Activated naive CD4-positive, alpha-beta T cell treated with anti-CD3 and anti-CD28 coated beads, Interleukin-2, amount 50 U/mL, for 24 hours (primary cell): ENCODE measurements at regions not wholly inside any gene's neighbourhood (a gene's known extent, or its start where the extent isn't known, plus 50 kb on each side); places are given as distances from the start of the nearest gene placed in this dataset.
"Not testable (repeated sequence)": the region's sequence is repeated elsewhere in the genome, so short reads cannot be mapped to it uniquely, and the experiment has no call there.

Experiments
- H3K27ac Mint-ChIP-seq: one replicate; pipeline ENCODE4 v1.8.0; 2021; ENCODE audit warnings: mild to moderate bottlenecking, mixed read lengths
- H3K27me3 Mint-ChIP-seq: one replicate; pipeline ENCODE4 v1.8.0; 2021; ENCODE audit warnings: mixed read lengths
- H3K36me3 Mint-ChIP-seq: one replicate; pipeline ENCODE4 v1.8.0; 2021; ENCODE audit warnings: mixed read lengths
- H3K4me1 Mint-ChIP-seq: one replicate; pipeline ENCODE4 v1.8.0; 2021; ENCODE audit warnings: mixed read lengths
- H3K4me3 Mint-ChIP-seq: one replicate; pipeline ENCODE4 v1.8.0; 2021; ENCODE audit warnings: mild to moderate bottlenecking, mixed read lengths
- H3K9me3 Mint-ChIP-seq: one replicate; pipeline ENCODE4 v1.8.0; 2021; ENCODE audit warnings: mixed read lengths

DNA sequence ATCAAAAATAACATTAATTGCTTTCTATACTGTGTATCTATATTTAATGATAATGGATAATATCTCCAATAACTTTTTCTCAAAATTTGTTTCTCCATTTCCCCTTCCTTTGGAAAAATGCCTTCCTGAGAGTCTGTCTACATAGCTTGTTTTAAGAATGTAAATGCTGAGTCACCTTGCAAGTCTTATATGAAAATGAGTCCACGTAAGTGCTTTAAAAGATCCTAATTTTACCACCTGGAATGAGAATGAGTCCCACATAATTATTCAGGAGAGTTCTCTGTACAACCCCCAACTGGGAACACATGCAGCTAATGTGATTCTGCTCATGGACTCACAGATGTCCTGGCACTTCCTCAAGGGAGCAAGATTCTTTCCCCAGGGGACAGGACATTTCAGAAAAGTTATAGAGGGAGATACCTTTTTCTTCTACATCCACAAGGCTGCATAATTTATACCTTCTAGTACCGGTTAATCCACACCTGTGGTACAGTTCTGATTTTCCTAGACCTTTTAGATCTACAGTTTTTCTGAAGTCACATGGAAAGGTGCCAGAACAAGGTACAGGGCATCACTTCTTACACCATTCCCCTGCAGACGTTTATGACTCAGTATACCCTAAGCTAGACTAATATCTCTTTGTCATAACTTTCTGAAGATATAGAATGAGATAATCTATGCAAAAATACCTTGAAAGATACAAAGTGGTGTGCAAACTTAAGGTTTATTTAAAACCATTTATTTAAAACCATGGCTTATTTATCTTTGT is 314.1 kb downstream of the CETN3 start:
- Mint-ChIP-seq H3K27ac (no peak overlapping the region), H3K4me1 (no peaks in the 10 kb centered on the region), H3K36me3 (no peaks in the 10 kb centered on the region), H3K4me3 (no peak overlapping the region), H3K9me3 (no peaks in the 10 kb centered on the region), H3K27me3 (peaks cover 1% of the 10 kb centered on the region)

DNA sequence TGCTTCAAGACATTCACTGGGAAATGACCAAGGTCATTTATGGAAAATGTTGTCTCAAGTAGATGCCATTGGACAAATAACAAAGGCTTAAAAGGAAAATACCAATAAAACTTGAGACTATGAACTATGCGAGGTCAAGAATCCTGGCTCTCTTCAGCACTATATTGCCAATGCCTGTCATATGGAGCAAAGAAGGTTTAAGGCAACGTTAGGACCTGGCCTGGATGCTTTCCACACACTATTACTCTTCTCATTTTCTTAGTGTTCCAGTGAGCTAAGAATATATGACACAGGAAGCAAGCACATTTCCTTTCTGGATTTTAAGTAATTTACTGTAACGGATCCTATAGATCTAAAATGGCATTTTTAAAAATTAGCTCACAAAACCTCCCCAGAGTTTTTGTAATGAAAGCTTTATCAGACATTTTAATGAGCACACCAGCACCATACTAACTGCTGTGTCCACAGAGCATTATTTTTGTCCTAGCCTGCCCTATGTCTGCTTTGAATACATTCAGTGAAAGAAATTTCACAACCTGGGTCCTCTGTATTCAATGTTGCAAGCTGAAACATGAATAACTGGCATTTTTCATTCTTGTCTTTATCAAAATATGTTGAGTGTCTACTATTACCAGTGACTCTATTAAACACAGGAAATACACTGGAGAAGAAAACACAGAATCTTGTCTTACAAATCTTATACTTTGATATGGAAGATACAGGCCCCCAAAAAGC is 315.6 kb downstream of the CETN3 start:
- Mint-ChIP-seq H3K4me3 (no peak overlapping the region), H3K27me3 (peaks cover 1% of the 10 kb centered on the region), H3K4me1 (no peaks in the 10 kb centered on the region), H3K9me3 (peaks cover 2% of the 10 kb centered on the region), H3K36me3 (no peaks in the 10 kb centered on the region), H3K27ac (no peak overlapping the region)

DNA sequence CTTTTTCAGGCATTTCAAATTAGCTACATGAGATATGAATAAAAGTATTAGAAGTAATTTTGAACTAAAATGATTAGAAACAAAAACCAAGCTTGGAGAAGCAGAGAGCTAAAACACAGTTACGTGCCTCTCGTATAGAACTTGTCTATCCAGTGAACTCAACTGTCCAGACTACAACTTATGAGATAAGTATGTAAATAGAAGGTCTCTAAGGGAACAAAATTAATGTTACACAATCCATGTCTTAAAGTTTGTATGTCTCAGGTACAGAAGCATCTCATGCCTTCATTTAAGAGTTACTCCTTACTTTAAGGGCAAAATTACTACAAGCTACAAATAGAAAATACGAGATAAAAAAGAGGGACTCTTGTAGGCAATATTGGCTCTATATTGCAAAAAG is 316.8 kb downstream of the CETN3 start:
- Mint-ChIP-seq H3K36me3 (no peaks in the 10 kb centered on the region), H3K4me1 (no peaks in the 10 kb centered on the region), H3K27ac (no peak overlapping the region), H3K9me3 (peaks cover 6% of the 10 kb centered on the region), H3K27me3 (peaks cover 1% of the 10 kb centered on the region), H3K4me3 (no peak overlapping the region)

DNA sequence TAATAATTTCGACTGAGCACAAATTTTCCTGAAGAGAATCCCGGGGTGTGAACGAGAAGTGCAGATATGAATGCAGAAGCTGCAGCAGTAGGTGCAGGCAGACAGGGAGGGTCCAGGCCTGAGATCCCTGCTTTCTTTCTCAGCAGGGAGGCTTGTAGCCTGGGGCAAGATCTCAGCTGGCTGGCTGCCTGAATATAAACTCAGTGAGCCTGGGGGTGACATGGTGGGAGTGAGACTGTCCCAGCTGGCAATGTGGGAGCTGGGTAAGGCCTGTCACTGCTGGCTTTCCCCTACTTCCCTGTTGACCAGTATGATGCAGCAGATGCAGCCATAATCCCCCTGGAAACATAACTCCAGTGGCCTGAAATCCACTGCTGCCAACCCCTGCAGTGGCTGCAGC is 325.2 kb downstream of the CETN3 start:
- Mint-ChIP-seq H3K36me3 (no peaks in the 10 kb centered on the region), H3K4me1 (no peaks in the 10 kb centered on the region), H3K4me3 (no peak overlapping the region), H3K9me3 (peaks cover 6% of the 10 kb centered on the region), H3K27me3 (peaks cover 2% of the 10 kb centered on the region), H3K27ac (no peak overlapping the region)

DNA sequence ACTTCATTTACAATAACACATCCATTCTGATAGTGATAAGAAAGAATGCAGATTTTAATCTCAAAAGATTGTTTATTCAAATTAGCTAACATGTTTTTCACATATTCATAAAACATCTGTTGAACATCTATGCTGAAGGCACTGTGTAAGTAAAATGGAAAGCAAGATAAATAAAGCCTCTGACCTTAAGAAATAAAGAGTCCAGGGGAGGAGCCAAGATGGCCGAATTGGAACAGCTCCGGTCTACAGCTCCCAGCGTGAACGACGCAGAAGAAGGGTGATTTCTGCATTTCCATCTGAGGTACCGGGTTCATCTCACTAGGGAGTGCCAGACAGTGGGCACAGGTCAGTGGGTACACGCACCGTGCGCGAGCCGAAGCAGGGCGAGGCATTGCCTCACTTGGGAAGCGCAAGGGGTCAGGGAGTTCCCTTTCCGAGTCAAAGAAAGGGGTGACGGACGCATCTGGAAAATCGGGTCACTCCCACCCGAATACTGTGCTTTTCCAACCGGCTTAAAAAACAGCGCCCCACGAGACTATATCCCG is 336.5 kb downstream of the CETN3 start:
- not testable (repeated sequence) for H3K4me3 Mint-ChIP-seq, H3K27ac Mint-ChIP-seq, H3K27me3 Mint-ChIP-seq, H3K9me3 Mint-ChIP-seq, H3K4me1 Mint-ChIP-seq, H3K36me3 Mint-ChIP-seq

DNA sequence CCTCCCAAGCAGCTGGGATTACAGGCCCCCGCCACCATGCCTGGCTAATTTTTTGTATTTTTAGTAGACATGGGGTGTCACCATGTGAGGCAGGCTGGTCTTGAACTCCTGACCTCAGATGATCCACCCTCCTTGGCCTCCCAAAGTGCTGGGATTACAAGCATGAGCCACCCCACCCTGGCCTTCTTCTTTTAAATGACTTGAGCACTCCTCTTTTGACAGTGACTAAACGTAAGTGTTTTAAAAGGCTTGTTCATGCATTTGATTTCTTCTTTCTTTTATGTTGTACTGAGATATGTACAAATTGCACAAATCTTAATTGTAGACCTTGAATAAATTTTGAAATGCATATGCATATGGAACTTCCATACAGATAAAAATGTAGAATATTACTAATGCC is 337.9 kb downstream of the CETN3 start:
- Mint-ChIP-seq H3K4me3 (no peak overlapping the region), H3K27me3 (no peaks in the 10 kb centered on the region), H3K4me1 (no peaks in the 10 kb centered on the region), H3K9me3 (peaks cover 5% of the 10 kb centered on the region), H3K27ac (no peak overlapping the region), H3K36me3 (no peaks in the 10 kb centered on the region)

DNA sequence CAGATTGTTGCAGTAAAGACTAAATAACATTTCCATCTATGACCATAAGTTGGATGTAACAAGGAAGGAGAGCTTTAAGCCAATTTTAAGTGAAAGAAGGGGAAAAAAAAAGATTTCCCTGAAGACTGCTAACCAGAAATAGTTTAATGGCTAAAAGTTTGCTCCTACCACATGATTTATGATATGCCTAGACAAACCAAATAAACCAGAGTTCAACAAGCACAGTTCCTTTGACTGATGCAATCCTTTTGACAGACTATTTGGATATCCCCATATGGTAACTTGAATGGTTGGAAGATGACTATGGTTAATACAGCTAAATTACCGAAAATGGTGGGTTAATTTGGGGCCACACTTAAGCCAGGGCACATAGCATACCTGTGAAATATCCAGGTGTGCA is 338.5 kb downstream of the CETN3 start:
- Mint-ChIP-seq H3K27me3 (no peaks in the 10 kb centered on the region), H3K36me3 (no peaks in the 10 kb centered on the region), H3K27ac (no peak overlapping the region), H3K4me1 (no peaks in the 10 kb centered on the region), H3K9me3 (peaks cover 9% of the 10 kb centered on the region), H3K4me3 (no peak overlapping the region)

DNA sequence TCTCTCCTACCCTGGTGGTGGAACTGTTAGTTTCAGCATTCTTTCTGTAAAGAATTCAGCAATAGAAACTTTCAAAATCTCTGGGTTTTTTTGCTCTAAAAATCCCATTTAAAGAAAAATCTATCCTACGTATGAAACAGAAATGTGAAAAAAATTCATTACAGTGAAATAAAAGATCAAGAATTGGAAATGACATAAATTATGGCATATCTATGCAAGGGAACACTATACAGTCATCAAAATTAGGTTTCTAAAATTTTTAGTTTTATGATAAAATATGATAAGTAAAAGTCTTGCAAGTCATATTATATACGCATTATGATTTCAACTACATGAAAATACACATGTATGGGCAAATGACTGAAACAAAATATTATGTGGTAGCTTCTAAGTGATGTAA is 342.6 kb downstream of the CETN3 start:
- Mint-ChIP-seq H3K9me3 (peaks cover 5% of the 10 kb centered on the region), H3K4me3 (no peak overlapping the region), H3K27ac (no peak overlapping the region), H3K27me3 (no peaks in the 10 kb centered on the region), H3K36me3 (no peaks in the 10 kb centered on the region), H3K4me1 (no peaks in the 10 kb centered on the region)

DNA sequence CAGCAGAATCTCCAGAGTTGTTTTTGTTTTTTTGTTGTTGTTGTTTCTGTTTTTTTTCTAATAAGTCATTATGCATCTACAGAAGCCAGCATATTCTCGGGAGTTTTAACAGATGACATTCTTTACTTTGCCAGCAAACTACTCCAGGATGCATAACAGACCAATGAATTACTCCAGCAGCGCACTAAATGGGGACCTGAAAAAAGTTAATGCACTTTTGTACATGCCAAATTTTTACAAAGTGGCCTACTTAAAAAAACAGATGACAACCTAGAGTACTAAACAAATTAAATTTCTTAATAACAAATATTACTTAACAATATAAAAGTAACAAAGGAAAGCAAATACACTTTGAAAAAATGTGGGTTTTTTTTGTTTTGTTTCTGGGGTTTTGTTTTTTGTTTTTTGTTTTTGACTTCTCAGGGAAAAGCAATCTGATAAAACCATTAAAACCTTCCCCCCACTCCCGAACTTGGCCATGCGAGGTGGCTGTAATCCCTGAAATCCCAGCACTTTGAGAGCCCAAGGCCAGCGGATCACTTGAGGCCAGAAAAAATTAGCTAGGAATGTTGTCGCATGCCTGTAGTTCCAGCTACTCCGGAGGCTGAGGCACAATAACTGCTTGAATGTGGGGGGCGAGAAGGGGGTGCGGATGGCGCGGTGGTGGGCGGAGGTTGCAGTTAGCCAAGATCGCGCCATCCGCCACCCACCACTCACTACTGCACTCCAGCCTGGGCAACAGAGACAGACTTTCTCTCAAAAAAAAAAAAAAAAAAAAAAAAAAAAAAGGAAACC is 352.4 kb downstream of the CETN3 start:
- no peaks in the 10 kb centered on the region for H3K27me3 Mint-ChIP-seq
- H3K36me3 Mint-ChIP-seq, result no peaks in the 10 kb centered on the region
- H3K9me3 Mint-ChIP-seq, result peaks cover 7% of the 10 kb centered on the region
- H3K4me1 Mint-ChIP-seq, result no peaks in the 10 kb centered on the region
- no peak overlapping the region for H3K4me3 Mint-ChIP-seq
- H3K27ac Mint-ChIP-seq, result no peak overlapping the region

DNA sequence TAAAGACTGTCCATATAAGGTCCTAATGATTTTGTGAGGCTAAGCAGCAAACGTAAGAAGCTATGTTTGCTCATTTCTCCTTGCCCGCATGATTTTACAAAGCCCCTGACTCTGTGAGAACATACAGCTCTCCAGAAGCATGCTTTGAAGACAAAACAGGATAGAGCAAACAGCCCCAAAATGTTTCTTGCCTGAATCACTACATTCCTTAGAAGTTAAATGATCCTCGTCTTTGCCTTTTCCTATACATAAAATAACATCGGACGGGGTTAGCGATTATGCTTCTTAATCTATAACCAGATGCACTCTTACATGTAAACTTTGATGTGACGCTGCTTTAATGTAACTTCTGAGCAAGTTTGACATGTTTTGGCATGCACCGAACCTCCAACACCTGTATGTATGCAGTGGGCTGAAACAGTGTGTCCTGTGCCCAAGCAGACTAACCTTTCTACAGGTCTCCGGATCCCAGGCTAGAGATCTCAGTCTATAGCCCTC is 353.7 kb downstream of the CETN3 start:
- H3K4me3 Mint-ChIP-seq, result no peak overlapping the region

DNA sequence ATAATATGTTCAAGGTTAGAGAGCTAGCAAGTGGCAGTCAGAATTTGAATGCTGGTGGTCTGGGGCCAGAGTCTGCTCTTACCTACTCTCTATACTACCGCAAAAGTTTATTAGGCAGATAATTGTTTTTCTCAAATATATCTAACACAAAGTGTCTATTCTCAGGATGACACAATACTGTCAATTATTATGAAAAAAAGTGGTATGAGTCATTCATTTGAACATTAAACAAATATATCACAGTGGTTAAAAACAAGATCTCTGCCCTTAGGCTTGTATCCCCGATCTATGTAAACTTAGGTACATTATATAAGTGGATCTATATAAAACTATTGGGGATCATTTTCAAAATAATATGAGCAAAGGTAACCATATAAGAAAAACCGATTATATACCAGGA is 354.9 kb downstream of the CETN3 start:
- Mint-ChIP-seq H3K27me3 (no peaks in the 10 kb centered on the region), H3K36me3 (no peaks in the 10 kb centered on the region), H3K4me3 (no peak overlapping the region), H3K9me3 (no peaks in the 10 kb centered on the region), H3K27ac (no peak overlapping the region), H3K4me1 (no peaks in the 10 kb centered on the region)

More for the DNA sequence above, 353.7 kb downstream of the CETN3 start:
- Mint-ChIP-seq H3K9me3 (peaks cover 2% of the 10 kb centered on the region), H3K27ac (no peak overlapping the region), H3K36me3 (no peaks in the 10 kb centered on the region), H3K27me3 (no peaks in the 10 kb centered on the region), H3K4me1 (no peaks in the 10 kb centered on the region)

DNA sequence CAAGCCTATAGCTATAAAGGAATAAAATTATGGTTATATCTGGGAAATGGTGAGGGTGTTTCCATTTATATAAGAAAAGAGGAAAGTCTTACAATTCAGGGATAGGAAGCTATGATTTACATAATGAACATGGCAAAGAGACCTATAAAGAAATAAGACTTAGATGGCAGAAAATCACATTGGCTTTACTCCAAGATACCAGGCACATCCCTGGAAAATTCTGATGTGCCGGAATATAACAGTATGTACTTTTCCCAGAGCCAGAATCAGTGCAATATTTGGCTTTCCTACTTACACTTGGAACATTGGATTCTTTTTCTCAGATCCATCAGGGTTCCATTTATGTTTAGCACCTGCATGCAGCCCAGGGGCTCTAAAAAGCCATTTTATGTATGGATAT is 357.8 kb downstream of the CETN3 start:
- H3K27ac Mint-ChIP-seq, result no peak overlapping the region
- H3K9me3 Mint-ChIP-seq, result no peaks in the 10 kb centered on the region
- H3K4me3 Mint-ChIP-seq, result no peak overlapping the region
- H3K27me3 Mint-ChIP-seq, result no peaks in the 10 kb centered on the region
- H3K36me3 Mint-ChIP-seq, result no peaks in the 10 kb centered on the region
- no peaks in the 10 kb centered on the region for H3K4me1 Mint-ChIP-seq

DNA sequence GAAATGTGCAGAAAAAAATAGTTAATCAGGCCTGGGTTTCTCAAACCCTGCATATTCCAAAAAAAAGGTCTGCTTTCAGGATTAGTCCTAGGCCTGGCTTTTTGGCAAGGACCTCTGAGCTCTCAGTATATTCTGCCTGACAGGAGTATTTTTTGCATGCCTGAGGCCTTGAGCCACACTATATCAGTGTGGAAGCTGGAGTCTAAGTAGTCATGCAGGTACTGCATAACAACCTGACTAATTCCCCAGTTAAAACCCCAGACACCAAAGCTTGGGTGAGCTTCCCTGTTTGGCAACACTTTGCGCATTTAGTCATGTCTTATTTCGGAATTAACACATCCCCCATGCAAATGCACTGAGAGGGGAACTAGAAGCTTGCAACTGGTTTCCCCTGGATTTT is 359.5 kb downstream of the CETN3 start:
- Mint-ChIP-seq H3K27me3 (no peaks in the 10 kb centered on the region), H3K9me3 (no peaks in the 10 kb centered on the region), H3K4me1 (no peaks in the 10 kb centered on the region), H3K36me3 (no peaks in the 10 kb centered on the region), H3K4me3 (no peak overlapping the region), H3K27ac (no peak overlapping the region)

DNA sequence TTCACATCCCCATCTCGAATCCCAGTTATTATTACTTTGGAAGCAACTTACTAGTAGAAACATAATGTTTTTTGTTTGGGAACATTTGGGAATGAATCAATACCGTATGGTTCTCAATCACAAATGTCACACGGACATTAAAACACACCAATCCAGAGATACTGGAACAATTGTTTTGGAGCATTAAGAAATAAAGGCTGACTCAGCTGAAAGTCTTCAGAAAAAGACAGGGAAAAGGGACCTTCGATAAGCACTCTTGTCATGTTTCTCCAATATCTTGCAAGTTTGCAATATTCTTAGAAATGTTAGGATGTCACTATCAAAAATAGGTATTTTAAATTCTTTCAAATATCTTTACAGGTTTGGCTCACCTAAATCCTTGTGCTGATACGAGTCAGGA is 362.4 kb downstream of the CETN3 start:
- Mint-ChIP-seq H3K4me3 (no peak overlapping the region), H3K9me3 (no peaks in the 10 kb centered on the region), H3K4me1 (no peaks in the 10 kb centered on the region), H3K27me3 (no peaks in the 10 kb centered on the region), H3K27ac (no peak overlapping the region), H3K36me3 (no peaks in the 10 kb centered on the region)

DNA sequence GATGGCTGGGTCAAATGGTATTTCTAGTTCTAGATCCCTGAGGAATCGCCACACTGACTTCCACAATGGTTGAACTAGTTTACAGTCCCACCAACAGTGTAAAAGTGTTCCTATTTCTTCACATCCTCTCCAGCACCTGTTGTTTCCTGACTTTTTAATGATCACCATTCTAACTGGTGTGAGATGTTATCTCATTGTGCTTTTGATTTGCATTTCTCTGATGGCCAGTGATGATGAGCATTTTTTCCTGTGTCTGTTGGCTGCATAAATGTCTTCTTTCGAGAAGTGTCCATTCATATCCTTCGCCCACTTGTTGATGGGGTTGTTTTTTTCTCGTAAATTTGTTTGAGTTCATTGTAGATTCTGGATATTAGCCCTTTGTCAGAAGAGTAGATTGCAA is 369.5 kb downstream of the CETN3 start:
- not testable (repeated sequence) for H3K4me3 Mint-ChIP-seq, H3K36me3 Mint-ChIP-seq, H3K4me1 Mint-ChIP-seq, H3K27ac Mint-ChIP-seq, H3K9me3 Mint-ChIP-seq, H3K27me3 Mint-ChIP-seq

DNA sequence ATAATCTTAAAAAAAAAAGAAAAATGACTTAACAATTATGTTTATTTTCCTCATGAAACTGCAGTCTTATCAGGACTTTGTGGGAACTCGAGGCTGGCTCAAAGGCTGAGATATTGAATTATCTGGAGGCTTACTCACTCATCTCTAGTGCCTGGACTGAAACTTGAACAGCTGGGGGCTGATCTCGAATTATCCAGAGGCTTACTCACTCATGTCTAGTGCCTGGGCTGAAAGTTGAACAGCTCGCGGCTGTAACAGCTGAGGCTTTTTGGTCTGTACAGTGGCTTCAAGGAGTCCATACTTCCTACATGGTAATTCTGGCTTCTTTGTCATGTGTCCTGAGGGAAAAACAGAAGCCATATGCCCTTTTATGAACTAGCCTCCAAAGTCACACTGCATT is 371.9 kb downstream of the CETN3 start:
- Mint-ChIP-seq H3K9me3 (peaks cover 5% of the 10 kb centered on the region), H3K27me3 (no peaks in the 10 kb centered on the region), H3K36me3 (no peaks in the 10 kb centered on the region), H3K27ac (no peak overlapping the region), H3K4me3 (no peak overlapping the region), H3K4me1 (no peaks in the 10 kb centered on the region)
